CD14-positive monocyte (primary cell): ENCODE measurements at regions not wholly inside any gene's neighbourhood (a gene's known extent, or its start where the extent isn't known, plus 50 kb on each side); places are given as distances from the start of the nearest gene placed in this dataset.

Source experiments
- DNase-seq, 3 donors: peaks; one replicate each; pipeline ENCODE4 v3.0.0-alpha.2; 2011 to 2022
- H2AFZ ChIP-seq: 2 replicates; pipeline ENCODE4 v1.6.0; 2012; ENCODE audit warnings: mild to moderate bottlenecking, low read depth, low read length, inconsistent platforms; ENCODE audit not compliant: insufficient read depth, poor library complexity, severe bottlenecking
- H3K27ac ChIP-seq, 2 donors: 1 replicate in 1 of 2; 2 replicates in 1 of 2; pipeline ENCODE4 v1.5.1; 2012 to 2013; ENCODE audit warnings: low read length in 2 of 2, control low read depth in 1 of 2, inconsistent platforms in 1 of 2, low read depth in 1 of 2, mild to moderate bottlenecking in 1 of 2
- H3K27me3 ChIP-seq, 2 donors: one replicate each; pipeline versions ENCODE4 v1.6.0 to v1.6.1; 2011 to 2013; ENCODE audit warnings: low read length in 2 of 2; ENCODE audit not compliant: control insufficient read depth in 2 of 2, insufficient read depth in 2 of 2
- H3K36me3 ChIP-seq, 2 donors: replicated peaks in 1 of 2; 1 replicate in 1 of 2; 2 replicates in 1 of 2; pipeline versions ENCODE4 v1.5.1 to v1.6.1; 2012 to 2013; ENCODE audit warnings: low read length in 2 of 2, control low read depth in 1 of 2, inconsistent platforms in 1 of 2, mild to moderate bottlenecking in 1 of 2; ENCODE audit not compliant: insufficient read depth in 2 of 2, control insufficient read depth in 1 of 2
- H3K4me1 ChIP-seq, 2 donors: 1 replicate in 1 of 2; 2 replicates in 1 of 2; pipeline versions ENCODE4 v1.5.1 to v1.6.1; 2012 to 2013; ENCODE audit warnings: low read length in 2 of 2, control low read depth in 1 of 2, inconsistent platforms in 1 of 2, mild to moderate bottlenecking in 1 of 2, moderate library complexity in 1 of 2; ENCODE audit not compliant: insufficient read depth in 2 of 2, control insufficient read depth in 1 of 2
- H3K4me2 ChIP-seq: replicated peaks from 2 replicates; pipeline ENCODE3; 2012; ENCODE audit warnings: low read length, moderate library complexity, mild to moderate bottlenecking; ENCODE audit not compliant: poor library complexity, severe bottlenecking; ENCODE audit errors: extremely low read depth
- H3K4me3 ChIP-seq, 3 experiments: fragments of 200-600 bp in 1 of 3; sonication (generic) in 1 of 3; replicated peaks in 1 of 3; 1 replicate in 2 of 3; 2 replicates in 1 of 3; pipeline ENCODE4 v1.5.1; 2011 to 2013; ENCODE audit warnings: low read length in 3 of 3, mild to moderate bottlenecking in 3 of 3, control low read depth in 2 of 3, low read depth in 2 of 3, inconsistent platforms in 1 of 3, moderate library complexity in 1 of 3
- H3K79me2 ChIP-seq: 2 replicates; pipeline ENCODE4 v1.6.0; 2012; ENCODE audit warnings: mild to moderate bottlenecking, control low read depth, inconsistent platforms, low read length, moderate library complexity; ENCODE audit not compliant: insufficient read depth
- H3K9ac ChIP-seq: 2 replicates; pipeline ENCODE4 v1.6.0; 2017; ENCODE audit warnings: low read length, mild to moderate bottlenecking; ENCODE audit not compliant: insufficient read depth, poor library complexity, severe bottlenecking
- H3K9me3 ChIP-seq, 2 donors: replicated peaks in 1 of 2; 1 replicate in 1 of 2; 2 replicates in 1 of 2; pipeline versions ENCODE4 v1.5.1 to v1.6.1; 2012 to 2013; ENCODE audit warnings: low read length in 2 of 2, control low read depth in 1 of 2; ENCODE audit not compliant: control insufficient read depth in 1 of 2, insufficient read depth in 1 of 2
- H4K20me1 ChIP-seq: 2 replicates; pipeline ENCODE4 v1.6.0; 2012; ENCODE audit warnings: mild to moderate bottlenecking, low read length, control low read depth, moderate library complexity; ENCODE audit not compliant: insufficient read depth
- H3K27ac Mint-ChIP-seq, 7 donors: one replicate each; pipeline ENCODE4 v1.8.0; 2020; ENCODE audit warnings: mild to moderate bottlenecking in 7 of 7, mixed read lengths in 7 of 7, moderate library complexity in 6 of 7, inconsistent platforms in 2 of 7
- H3K27me3 Mint-ChIP-seq, 3 donors: one replicate each; pipeline ENCODE4 v1.8.0; 2021 to 2022; ENCODE audit warnings: low read depth in 3 of 3, mild to moderate bottlenecking in 3 of 3, mixed read lengths in 3 of 3, moderate library complexity in 3 of 3, inconsistent platforms in 1 of 3
- H3K36me3 Mint-ChIP-seq, 2 donors: one replicate each; pipeline ENCODE4 v1.8.0; 2020; ENCODE audit warnings: mixed read lengths in 2 of 2, inconsistent platforms in 1 of 2, mild to moderate bottlenecking in 1 of 2
- H3K4me1 Mint-ChIP-seq: one replicate; pipeline ENCODE4 v1.8.0; 2020; ENCODE audit warnings: mild to moderate bottlenecking, mixed read lengths
- H3K4me3 Mint-ChIP-seq, 2 donors: one replicate each; pipeline ENCODE4 v1.8.0; 2020; ENCODE audit warnings: mild to moderate bottlenecking in 2 of 2, mixed read lengths in 2 of 2, moderate library complexity in 1 of 2
- H3K9me3 Mint-ChIP-seq, 7 donors: one replicate each; pipeline ENCODE4 v1.8.0; 2020 to 2022; ENCODE audit warnings: mixed read lengths in 7 of 7, mild to moderate bottlenecking in 6 of 7, moderate library complexity in 6 of 7, inconsistent platforms in 2 of 7
- CTCF ChIP-seq: fragments of 200-600 bp; IDR thresholded peaks from one replicate; pipeline ENCODE4 v1.8.0; 2022; ENCODE audit warnings: antibody characterized with exemption, mild to moderate bottlenecking
- WGBS: methylation state at CpG from one replicate; pipeline ENCODE4 v1.1.5; 2013; ENCODE audit warnings: missing lambda C conversion rate; ENCODE audit not compliant: insufficient coverage; 5-methylcytosine and 5-hydroxymethylcytosine counted together
- intact Hi-C, 2 donors: fragments of 100-400 bp; cut with micrococcal nuclease; formaldehyde crosslinking; loops; one replicate each; pipeline versions ENCODE4 v1.15.0 to v1.15.1; 2023

GRCh38 chr13:112003941-112004340 lies 63.0 kb upstream of the SOX1 start:
- Histone ChIP-seq H3K27me3 (no peaks in the 10 kb centered on the region), H3K9ac (no peak overlapping the region), H2AFZ (no peak overlapping the region), H3K79me2 (no peaks in the 10 kb centered on the region), H3K36me3 (no peaks in the 10 kb centered on the region), H3K9me3 (peaks cover 0 to 11% of the 10 kb centered on the region in 2 donors), H3K4me2 (no peak overlapping the region), H3K4me1 (no peaks in the 10 kb centered on the region), H3K27ac (no peak overlapping the region), H4K20me1 (no peaks in the 10 kb centered on the region), H3K4me3 (no peak overlapping the region)
- H3K36me3 Mint-ChIP-seq: no peaks in the 10 kb centered on the region
- no peaks in the 10 kb centered on the region for H3K4me1 Mint-ChIP-seq
- DNase-seq: no peak
- H3K4me3 Mint-ChIP-seq: no peak overlapping the region
- 88% methylated on average over 2 of the region's 3 CpGs for WGBS
- no peaks in the 10 kb centered on the region for H3K27me3 Mint-ChIP-seq
- no peak overlapping the region for H3K27ac Mint-ChIP-seq
- TF ChIP-seq CTCF: no peak
- peaks cover 1 to 16% (median 5%) of the 10 kb centered on the region in 7 donors for H3K9me3 Mint-ChIP-seq
- intact Hi-C loops: no loop called here

- no peaks in the 10 kb centered on the region for H3K36me3 Mint-ChIP-seq
- Histone ChIP-seq H3K9me3 (peaks cover 0 to 13% of the 10 kb centered on the region in 2 donors), H2AFZ (no peak overlapping the region), H4K20me1 (no peaks in the 10 kb centered on the region), H3K4me3 (no peak overlapping the region), H3K4me2 (no peak overlapping the region), H3K36me3 (no peaks in the 10 kb centered on the region), H3K4me1 (no peaks in the 10 kb centered on the region), H3K27ac (no peak overlapping the region), H3K9ac (no peak overlapping the region), H3K79me2 (no peaks in the 10 kb centered on the region), H3K27me3 (no peaks in the 10 kb centered on the region)
- H3K4me1 Mint-ChIP-seq: no peaks in the 10 kb centered on the region
- H3K27ac Mint-ChIP-seq: no peak overlapping the region
- TF ChIP-seq CTCF: no peak
- H3K4me3 Mint-ChIP-seq: no peak overlapping the region
- peaks cover 0 to 3% (median 0%) of the 10 kb centered on the region in 3 donors for H3K27me3 Mint-ChIP-seq
- WGBS: no CpG with 5 or more reads among the region's 3 CpGs
- peaks cover 1 to 17% (median 7%) of the 10 kb centered on the region in 7 donors for H3K9me3 Mint-ChIP-seq
- no peak for DNase-seq
- intact Hi-C loops: no loop called here
These were observed 61.0 kb upstream of the SOX1 start for GRCh38 chr13:112005925-112006324.
